ENCODE measurements at regions not wholly inside any gene's neighbourhood (a gene's known extent, or its start where the extent isn't known, plus 50 kb on each side); places are given as distances from the start of the nearest gene placed in this dataset.

- DNase-seq (ENCODE audit: low spot score), result no peak
Observed at GRCh38 chr3:23644099-23644498, 161.7 kb upstream of the UBE2E1 start.

GRCh38 chr3:23644676-23645075, 161.1 kb upstream of the UBE2E1 start:
- DNase-seq (ENCODE audit: low spot score), result no peak

GRCh38 chr3:23645533-23646183, 160.1 kb upstream of the UBE2E1 start:
- DNase-seq (ENCODE audit: low spot score), result no peak

- no peak for DNase-seq (ENCODE audit: low spot score)
Observed at GRCh38 chr3:23646184-23646920, 159.4 kb upstream of the UBE2E1 start.

- DNase-seq (ENCODE audit: low spot score), result no peak
Observed at GRCh38 chr3:23647706-23648258, 158.0 kb upstream of the UBE2E1 start.

- peak; percentile 64 for DNase-seq (ENCODE audit: low spot score)
Observed at GRCh38 chr3:23648326-23648995, 157.3 kb upstream of the UBE2E1 start.

- DNase-seq (ENCODE audit: low spot score), result no peak
Observed at GRCh38 chr3:23648996-23649395, 156.8 kb upstream of the UBE2E1 start.

GRCh38 chr3:23649448-23649847, 156.3 kb upstream of the UBE2E1 start:
- DNase-seq (ENCODE audit: low spot score), result peak; percentile 6

- DNase-seq (ENCODE audit: low spot score), result peak; percentile 70
Observed at GRCh38 chr3:23650371-23651140, 155.2 kb upstream of the UBE2E1 start.

- DNase-seq (ENCODE audit: low spot score), result no peak
Observed at GRCh38 chr3:23653647-23654525, 151.9 kb upstream of the UBE2E1 start.

GRCh38 chr3:23654571-23654970, 151.2 kb upstream of the UBE2E1 start:
- DNase-seq (ENCODE audit: low spot score), result no peak

GRCh38 chr3:23655749-23656148, 150.0 kb upstream of the UBE2E1 start:
- DNase-seq (ENCODE audit: low spot score), result no peak

GRCh38 chr3:23656199-23656598, 149.6 kb upstream of the UBE2E1 start:
- no peak for DNase-seq (ENCODE audit: low spot score)

- no peak for DNase-seq (ENCODE audit: low spot score)
Observed at GRCh38 chr3:23656821-23657220, 148.9 kb upstream of the UBE2E1 start.

- no peak for DNase-seq (ENCODE audit: low spot score)
Observed at GRCh38 chr3:23657647-23658046, 148.1 kb upstream of the UBE2E1 start.

GRCh38 chr3:23659274-23659673, 146.5 kb upstream of the UBE2E1 start:
- DNase-seq (ENCODE audit: low spot score), result no peak

- no peak for DNase-seq (ENCODE audit: low spot score)
Observed at GRCh38 chr3:23659840-23660430, 145.8 kb upstream of the UBE2E1 start.

- DNase-seq (ENCODE audit: low spot score), result peak; percentile 21
Observed at GRCh38 chr3:23662079-23662617, 143.6 kb upstream of the UBE2E1 start.

- DNase-seq (ENCODE audit: low spot score), result no peak
Observed at GRCh38 chr3:23663246-23663645, 142.5 kb upstream of the UBE2E1 start.

GRCh38 chr3:23663661-23664186, 142.0 kb upstream of the UBE2E1 start:
- no peak for DNase-seq (ENCODE audit: low spot score)

Measured in AG08395 (cell line).